HEK293 (cell line): ENCODE measurements at regions not wholly inside any gene's neighbourhood (a gene's known extent, or its start where the extent isn't known, plus 50 kb on each side); places are given as distances from the start of the nearest gene placed in this dataset.

Experiments
- CTCF ChIA-PET: fragments of 350-600 bp; formaldehyde crosslinking; extraction: SDS; loops from one replicate; lab custom pipeline; 2021; ENCODE audit warnings: antibody characterized with exemption; lab: Yijun Ruan, JAX
- POLR2A ChIA-PET: fragments of 300-600 bp; formaldehyde crosslinking; extraction: SDS; loops from one replicate; lab custom pipeline; 2020; ENCODE audit warnings: antibody characterized with exemption, inconsistent platforms; lab: Yijun Ruan, JAX
- H3K27ac ChIP-seq: fragments of 200-500 bp; sonication (Bioruptor generic); 2 replicates; pipeline ENCODE4 v1.5.1; 2014; ENCODE audit warnings: low read depth, low read length, control low read depth, inconsistent platforms; ENCODE audit errors: extremely low read depth
- H3K36me3 ChIP-seq, 2 experiments: fragments of 200-500 bp in 1 of 2; sonication (Bioruptor generic) in 1 of 2; 1 replicate in 1 of 2; 2 replicates in 1 of 2; pipeline ENCODE4 v1.5.1; 2014 to 2017; ENCODE audit warnings: inconsistent platforms in 2 of 2, low read length in 2 of 2; ENCODE audit not compliant: control insufficient read depth in 2 of 2, insufficient read depth in 1 of 2
- H3K4me1 ChIP-seq: fragments of 200-500 bp; sonication (Bioruptor generic); 2 replicates; pipeline ENCODE4 v1.5.1; 2014; ENCODE audit warnings: mild to moderate bottlenecking, low read length, inconsistent platforms; ENCODE audit not compliant: control insufficient read depth, insufficient read depth
- H3K4me3 ChIP-seq: 2 replicates; pipeline ENCODE4 v1.5.1; 2011; ENCODE audit warnings: low read depth, mild to moderate bottlenecking, control low read depth, low read length, moderate library complexity
- H3K9me3 ChIP-seq: fragments of 200-500 bp; sonication (Bioruptor generic); 2 replicates; pipeline ENCODE4 v1.5.1; 2014; ENCODE audit warnings: low read depth, low read length, inconsistent platforms; ENCODE audit not compliant: control insufficient read depth, insufficient read depth
- TCF7L2 ChIP-seq: IDR thresholded peaks from 2 replicates; pipeline ENCODE4 v1.6.1; 2011; ENCODE audit warnings: low read depth, mild to moderate bottlenecking, inconsistent platforms, low read length, moderate library complexity, borderline replicate concordance
- ZFP3 ChIP-seq: fragments of 450-650 bp; formaldehyde crosslinking; IDR thresholded peaks from 2 replicates; pipeline ENCODE4 v1.5.1; 2016; ENCODE audit warnings: low read depth, missing biosample characterization, missing genetic modification characterization
- ZNF146 ChIP-seq: fragments of 450-650 bp; formaldehyde crosslinking; IDR thresholded peaks from 2 replicates; pipeline ENCODE4 v1.5.1; 2016; ENCODE audit warnings: missing biosample characterization, missing genetic modification characterization
- ZNF202 ChIP-seq: fragments of 450-650 bp; formaldehyde crosslinking; IDR thresholded peaks from 2 replicates; pipeline ENCODE4 v1.5.1; 2016; ENCODE audit warnings: missing biosample characterization, missing genetic modification characterization, borderline replicate concordance
- ZNF23 ChIP-seq: fragments of 450-650 bp; formaldehyde crosslinking; IDR thresholded peaks from 2 replicates; pipeline ENCODE4 v1.5.1; 2016; ENCODE audit warnings: missing biosample characterization, missing genetic modification characterization, borderline replicate concordance
- ZNF350 ChIP-seq: fragments of 450-650 bp; formaldehyde crosslinking; IDR thresholded peaks from 2 replicates; pipeline ENCODE4 v1.5.0; 2017; ENCODE audit warnings: missing biosample characterization, mild to moderate bottlenecking, missing genetic modification characterization
- ZNF510 ChIP-seq: fragments of 450-650 bp; formaldehyde crosslinking; IDR thresholded peaks from 2 replicates; pipeline ENCODE4 v1.5.1; 2018; ENCODE audit warnings: mild to moderate bottlenecking, missing genetic modification characterization, missing biosample characterization; ENCODE audit not compliant: insufficient replicate concordance
- ZNF544 ChIP-seq: fragments of 450-650 bp; formaldehyde crosslinking; IDR thresholded peaks from 2 replicates; pipeline ENCODE4 v1.5.0; 2017; ENCODE audit warnings: missing biosample characterization, missing genetic modification characterization
- ZNF558 ChIP-seq: fragments of 450-650 bp; formaldehyde crosslinking; IDR thresholded peaks from 2 replicates; pipeline ENCODE4 v1.5.1; 2016; ENCODE audit warnings: missing biosample characterization, missing genetic modification characterization
- ZNF571 ChIP-seq: fragments of 450-650 bp; formaldehyde crosslinking; IDR thresholded peaks from 2 replicates; pipeline ENCODE4 v1.5.0; 2017; ENCODE audit warnings: missing biosample characterization, missing genetic modification characterization
- ZNF585B ChIP-seq: fragments of 450-650 bp; formaldehyde crosslinking; IDR thresholded peaks from 2 replicates; pipeline ENCODE4 v1.5.1; 2016; ENCODE audit warnings: missing biosample characterization, missing genetic modification characterization
- ZNF596 ChIP-seq: fragments of 450-650 bp; IDR thresholded peaks from 2 replicates; pipeline ENCODE4 v1.5.0; 2018; ENCODE audit warnings: missing biosample characterization, mild to moderate bottlenecking, missing genetic modification characterization, moderate library complexity
- ZNF660 ChIP-seq: fragments of 450-650 bp; IDR thresholded peaks from 2 replicates; pipeline ENCODE4 v1.5.1; 2018; ENCODE audit warnings: missing biosample characterization, mild to moderate bottlenecking, missing genetic modification characterization
- ZNF830 ChIP-seq: fragments of 450-650 bp; IDR thresholded peaks from 2 replicates; pipeline ENCODE4 v1.5.0; 2018; ENCODE audit warnings: missing biosample characterization, missing genetic modification characterization, low read depth, mild to moderate bottlenecking, moderate library complexity
- TF ChIP-seq, protein P1 (sequence below): fragments of 450-650 bp; formaldehyde crosslinking; IDR thresholded peaks from 2 replicates; pipeline ENCODE4 v1.5.1; 2017; ENCODE audit warnings: missing biosample characterization, missing genetic modification characterization
- TF ChIP-seq, protein P2 (sequence below): fragments of 450-650 bp; IDR thresholded peaks from 2 replicates; pipeline ENCODE4 v1.5.1; 2018; ENCODE audit warnings: missing biosample characterization, mild to moderate bottlenecking, missing genetic modification characterization
- TF ChIP-seq, protein P3 (sequence below): fragments of 450-650 bp; formaldehyde crosslinking; IDR thresholded peaks from 2 replicates; pipeline ENCODE4 v1.5.1; 2016; ENCODE audit warnings: missing biosample characterization, missing genetic modification characterization
- TF ChIP-seq, protein P4 (sequence below): fragments of 450-650 bp; formaldehyde crosslinking; IDR thresholded peaks from 2 replicates; pipeline ENCODE4 v1.5.1; 2016; ENCODE audit warnings: missing biosample characterization, missing genetic modification characterization
- TF ChIP-seq, protein P5 (sequence below): fragments of 450-650 bp; IDR thresholded peaks from 2 replicates; pipeline ENCODE4 v1.5.1; 2018; ENCODE audit warnings: missing biosample characterization, missing genetic modification characterization
- TF ChIP-seq, protein P6 (sequence below): fragments of 450-650 bp; formaldehyde crosslinking; IDR thresholded peaks from 2 replicates; pipeline ENCODE4 v1.5.1; 2016; ENCODE audit warnings: missing biosample characterization, missing genetic modification characterization

DNA sequence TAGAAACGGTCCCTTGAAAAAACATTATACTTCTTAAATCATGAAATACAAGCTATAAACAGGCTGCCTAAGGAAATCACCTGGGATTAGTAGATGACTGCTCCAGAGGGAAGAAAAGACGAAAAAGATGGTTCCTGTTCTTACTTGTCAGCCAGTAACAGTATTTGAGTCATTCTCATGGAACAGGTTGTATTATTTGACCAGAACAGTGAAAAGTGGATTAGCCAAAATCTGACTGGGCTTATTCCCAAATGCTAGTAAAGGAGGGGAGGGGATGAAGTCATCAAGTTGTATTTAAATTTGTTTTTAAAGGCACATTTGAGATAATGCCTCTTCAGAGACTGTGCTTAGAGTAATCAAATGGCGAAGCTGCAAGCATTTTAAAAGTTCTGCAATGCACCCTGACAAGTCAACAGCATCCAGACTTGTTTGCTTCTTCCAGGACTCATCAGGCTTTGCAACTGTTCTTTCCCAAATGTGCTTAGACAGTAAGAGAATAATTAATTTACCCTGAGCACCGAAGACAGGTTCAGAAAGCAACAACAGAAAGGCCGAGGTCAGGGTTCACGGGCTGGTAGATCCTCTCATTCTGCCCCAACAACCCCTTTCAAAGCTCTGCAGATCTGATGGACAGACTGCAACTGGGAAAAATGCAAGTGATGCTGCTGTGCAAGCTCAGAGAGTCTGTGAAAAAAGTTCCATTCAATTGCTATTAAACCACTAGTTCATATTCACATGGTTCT is 800.6 kb downstream of the KCTD16 start:
- Histone ChIP-seq H3K27ac (no peak overlapping the region), H3K36me3 (no peaks in the 10 kb centered on the region), H3K4me3 (no peak overlapping the region), H3K9me3 (no peaks in the 10 kb centered on the region), H3K4me1 (no peaks in the 10 kb centered on the region)
- CTCF ChIA-PET: no interaction called here
- POLR2A ChIA-PET: no interaction called here
- TF ChIP-seq, protein P1, sequence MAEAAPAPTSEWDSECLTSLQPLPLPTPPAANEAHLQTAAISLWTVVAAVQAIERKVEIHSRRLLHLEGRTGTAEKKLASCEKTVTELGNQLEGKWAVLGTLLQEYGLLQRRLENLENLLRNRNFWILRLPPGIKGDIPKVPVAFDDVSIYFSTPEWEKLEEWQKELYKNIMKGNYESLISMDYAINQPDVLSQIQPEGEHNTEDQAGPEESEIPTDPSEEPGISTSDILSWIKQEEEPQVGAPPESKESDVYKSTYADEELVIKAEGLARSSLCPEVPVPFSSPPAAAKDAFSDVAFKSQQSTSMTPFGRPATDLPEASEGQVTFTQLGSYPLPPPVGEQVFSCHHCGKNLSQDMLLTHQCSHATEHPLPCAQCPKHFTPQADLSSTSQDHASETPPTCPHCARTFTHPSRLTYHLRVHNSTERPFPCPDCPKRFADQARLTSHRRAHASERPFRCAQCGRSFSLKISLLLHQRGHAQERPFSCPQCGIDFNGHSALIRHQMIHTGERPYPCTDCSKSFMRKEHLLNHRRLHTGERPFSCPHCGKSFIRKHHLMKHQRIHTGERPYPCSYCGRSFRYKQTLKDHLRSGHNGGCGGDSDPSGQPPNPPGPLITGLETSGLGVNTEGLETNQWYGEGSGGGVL (tag by site-specific recombination): no peak
- TF ChIP-seq ZNF23: no peak
- TF ChIP-seq ZNF571: no peak
- no peak for TF ChIP-seq ZNF585B (tag by site-specific recombination)
- TF ChIP-seq, protein P2, sequence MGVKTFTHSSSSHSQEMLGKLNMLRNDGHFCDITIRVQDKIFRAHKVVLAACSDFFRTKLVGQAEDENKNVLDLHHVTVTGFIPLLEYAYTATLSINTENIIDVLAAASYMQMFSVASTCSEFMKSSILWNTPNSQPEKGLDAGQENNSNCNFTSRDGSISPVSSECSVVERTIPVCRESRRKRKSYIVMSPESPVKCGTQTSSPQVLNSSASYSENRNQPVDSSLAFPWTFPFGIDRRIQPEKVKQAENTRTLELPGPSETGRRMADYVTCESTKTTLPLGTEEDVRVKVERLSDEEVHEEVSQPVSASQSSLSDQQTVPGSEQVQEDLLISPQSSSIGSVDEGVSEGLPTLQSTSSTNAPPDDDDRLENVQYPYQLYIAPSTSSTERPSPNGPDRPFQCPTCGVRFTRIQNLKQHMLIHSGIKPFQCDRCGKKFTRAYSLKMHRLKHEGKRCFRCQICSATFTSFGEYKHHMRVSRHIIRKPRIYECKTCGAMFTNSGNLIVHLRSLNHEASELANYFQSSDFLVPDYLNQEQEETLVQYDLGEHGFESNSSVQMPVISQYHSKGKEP (tag by site-specific recombination): no peak
- TF ChIP-seq ZNF350 (tag by site-specific recombination): no peak
- no peak for TF ChIP-seq ZNF510 (tag by site-specific recombination)
- TF ChIP-seq ZNF596 (tag by site-specific recombination): no peak
- TF ChIP-seq, protein P3, sequence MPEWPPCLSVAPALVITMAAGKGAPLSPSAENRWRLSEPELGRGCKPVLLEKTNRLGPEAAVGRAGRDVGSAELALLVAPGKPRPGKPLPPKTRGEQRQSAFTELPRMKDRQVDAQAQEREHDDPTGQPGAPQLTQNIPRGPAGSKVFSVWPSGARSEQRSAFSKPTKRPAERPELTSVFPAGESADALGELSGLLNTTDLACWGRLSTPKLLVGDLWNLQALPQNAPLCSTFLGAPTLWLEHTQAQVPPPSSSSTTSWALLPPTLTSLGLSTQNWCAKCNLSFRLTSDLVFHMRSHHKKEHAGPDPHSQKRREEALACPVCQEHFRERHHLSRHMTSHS (tag by site-specific recombination): no peak
- TF ChIP-seq, protein P4, sequence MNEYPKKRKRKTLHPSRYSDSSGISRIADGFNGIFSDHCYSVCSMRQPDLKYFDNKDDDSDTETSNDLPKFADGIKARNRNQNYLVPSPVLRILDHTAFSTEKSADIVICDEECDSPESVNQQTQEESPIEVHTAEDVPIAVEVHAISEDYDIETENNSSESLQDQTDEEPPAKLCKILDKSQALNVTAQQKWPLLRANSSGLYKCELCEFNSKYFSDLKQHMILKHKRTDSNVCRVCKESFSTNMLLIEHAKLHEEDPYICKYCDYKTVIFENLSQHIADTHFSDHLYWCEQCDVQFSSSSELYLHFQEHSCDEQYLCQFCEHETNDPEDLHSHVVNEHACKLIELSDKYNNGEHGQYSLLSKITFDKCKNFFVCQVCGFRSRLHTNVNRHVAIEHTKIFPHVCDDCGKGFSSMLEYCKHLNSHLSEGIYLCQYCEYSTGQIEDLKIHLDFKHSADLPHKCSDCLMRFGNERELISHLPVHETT (tag by site-specific recombination): no peak
- TF ChIP-seq ZNF558 (tag by site-specific recombination): no peak

DNA sequence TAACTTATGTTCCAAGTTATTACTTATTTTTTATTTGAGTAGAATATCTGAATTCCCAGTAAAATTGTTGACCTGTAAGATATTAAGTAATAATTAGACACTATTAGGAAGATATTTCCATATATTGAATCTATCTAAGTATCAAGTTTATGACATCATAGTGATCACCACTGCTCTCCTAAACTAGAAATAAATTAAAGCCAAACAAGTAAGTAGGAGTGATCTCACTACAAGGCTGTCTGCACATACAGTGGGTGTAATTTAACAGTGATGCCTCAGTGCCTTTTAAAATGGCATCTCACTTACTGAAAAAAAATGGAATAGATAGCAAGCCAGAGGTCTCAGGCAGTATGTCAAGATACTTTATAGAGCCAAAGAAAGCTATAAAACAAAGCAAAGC is 789.6 kb downstream of the KCTD16 start:
- TF ChIP-seq, protein P5, sequence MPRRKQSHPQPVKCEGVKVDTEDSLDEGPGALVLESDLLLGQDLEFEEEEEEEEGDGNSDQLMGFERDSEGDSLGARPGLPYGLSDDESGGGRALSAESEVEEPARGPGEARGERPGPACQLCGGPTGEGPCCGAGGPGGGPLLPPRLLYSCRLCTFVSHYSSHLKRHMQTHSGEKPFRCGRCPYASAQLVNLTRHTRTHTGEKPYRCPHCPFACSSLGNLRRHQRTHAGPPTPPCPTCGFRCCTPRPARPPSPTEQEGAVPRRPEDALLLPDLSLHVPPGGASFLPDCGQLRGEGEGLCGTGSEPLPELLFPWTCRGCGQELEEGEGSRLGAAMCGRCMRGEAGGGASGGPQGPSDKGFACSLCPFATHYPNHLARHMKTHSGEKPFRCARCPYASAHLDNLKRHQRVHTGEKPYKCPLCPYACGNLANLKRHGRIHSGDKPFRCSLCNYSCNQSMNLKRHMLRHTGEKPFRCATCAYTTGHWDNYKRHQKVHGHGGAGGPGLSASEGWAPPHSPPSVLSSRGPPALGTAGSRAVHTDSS (tag by site-specific recombination): no peak
- TF ChIP-seq, all 188 proteins: peak for 0
- POLR2A ChIA-PET: no interaction called here

DNA sequence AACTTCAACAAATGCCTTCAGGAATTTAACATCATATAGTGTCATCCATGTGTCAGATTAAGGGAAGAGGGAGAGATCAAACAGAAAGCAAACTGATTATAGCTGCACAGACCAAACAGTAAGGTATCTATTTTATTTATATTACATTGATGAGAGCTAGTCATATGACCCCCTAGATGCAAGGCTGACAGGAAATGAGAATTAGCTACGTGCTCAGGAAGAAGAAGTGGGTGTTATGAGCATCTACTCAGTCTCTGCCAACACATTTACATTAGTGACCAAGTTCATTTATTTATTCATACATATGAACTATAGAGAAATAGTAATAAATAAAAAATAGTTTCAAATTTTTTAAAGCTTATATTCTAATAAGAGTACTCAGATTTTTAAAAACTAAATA is 787.3 kb downstream of the KCTD16 start:
- H3K4me3 ChIP-seq: no peak overlapping the region
- no peaks in the 10 kb centered on the region for H3K9me3 ChIP-seq
- H3K27ac ChIP-seq: no peak overlapping the region
- ChIA-PET CTCF (interaction anchor here (1.1 kb wide), 1 partner anchor 754 kb away, joined by 3 read pairs; no protein-coding TSS in a partner anchor), POLR2A (no interaction called here)
- no peaks in the 10 kb centered on the region for H3K36me3 ChIP-seq
- H3K4me1 ChIP-seq: no peaks in the 10 kb centered on the region
- TF ChIP-seq ZFP3 (tag by site-specific recombination): no peak
- no peak for TF ChIP-seq ZNF146 (tag by site-specific recombination)
- no peak for TF ChIP-seq TCF7L2
- no peak for TF ChIP-seq ZNF544 (tag by site-specific recombination)
- TF ChIP-seq, protein P6, sequence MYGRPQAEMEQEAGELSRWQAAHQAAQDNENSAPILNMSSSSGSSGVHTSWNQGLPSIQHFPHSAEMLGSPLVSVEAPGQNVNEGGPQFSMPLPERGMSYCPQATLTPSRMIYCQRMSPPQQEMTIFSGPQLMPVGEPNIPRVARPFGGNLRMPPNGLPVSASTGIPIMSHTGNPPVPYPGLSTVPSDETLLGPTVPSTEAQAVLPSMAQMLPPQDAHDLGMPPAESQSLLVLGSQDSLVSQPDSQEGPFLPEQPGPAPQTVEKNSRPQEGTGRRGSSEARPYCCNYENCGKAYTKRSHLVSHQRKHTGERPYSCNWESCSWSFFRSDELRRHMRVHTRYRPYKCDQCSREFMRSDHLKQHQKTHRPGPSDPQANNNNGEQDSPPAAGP (tag by site-specific recombination): no peak
- TF ChIP-seq ZNF660 (tag by site-specific recombination): no peak
- TF ChIP-seq ZNF830 (tag by site-specific recombination): no peak
- TF ChIP-seq ZNF202 (tag by site-specific recombination): no peak

More for the DNA sequence above, 789.6 kb downstream of the KCTD16 start:
- H3K4me1 ChIP-seq: no peaks in the 10 kb centered on the region
- no peaks in the 10 kb centered on the region for H3K36me3 ChIP-seq
- no peak overlapping the region for H3K27ac ChIP-seq
- no peak overlapping the region for H3K4me3 ChIP-seq
- CTCF ChIA-PET: no interaction called here
- H3K9me3 ChIP-seq: no peaks in the 10 kb centered on the region
